Smooth muscle cell (in vitro differentiated cells): ENCODE measurements at regions not wholly inside any gene's neighbourhood (a gene's known extent, or its start where the extent isn't known, plus 50 kb on each side); places are given as distances from the start of the nearest gene placed in this dataset.

Source experiments
- DNase-seq: peaks from one replicate; lab custom pipeline; 2025; ENCODE audit not compliant: unreplicated experiment; lab: John Stamatoyannopoulos, UW
- H2AFZ ChIP-seq: fragments of 200-600 bp; sonication (generic); 2 replicates; pipeline ENCODE4 v1.6.0; 2016; ENCODE audit warnings: antibody characterized with exemption, low read depth, mild to moderate bottlenecking
- H3F3A ChIP-seq: fragments of 200-600 bp; sonication (generic); 2 replicates; pipeline ENCODE4 v1.6.0; 2017; ENCODE audit warnings: antibody characterized with exemption, low read depth
- H3K27ac ChIP-seq: fragments of 200-600 bp; sonication (generic); 2 replicates; pipeline ENCODE4 v1.5.1; 2016; ENCODE audit warnings: low read depth, mild to moderate bottlenecking
- H3K27me3 ChIP-seq: fragments of 200-600 bp; sonication (generic); 2 replicates; pipeline ENCODE4 v1.6.1; 2016; ENCODE audit warnings: low read depth, mild to moderate bottlenecking
- H3K36me3 ChIP-seq: fragments of 200-600 bp; sonication (generic); 2 replicates; pipeline ENCODE4 v1.5.1; 2016; ENCODE audit warnings: low read depth
- H3K4me1 ChIP-seq: fragments of 200-600 bp; sonication (generic); 2 replicates; pipeline ENCODE4 v1.5.1; 2016; ENCODE audit warnings: low read depth
- H3K4me2 ChIP-seq: fragments of 200-600 bp; sonication (generic); 2 replicates; pipeline ENCODE4 v1.6.0; 2016; ENCODE audit warnings: mild to moderate bottlenecking
- H3K4me3 ChIP-seq: fragments of 200-600 bp; sonication (generic); 2 replicates; pipeline ENCODE4 v1.5.1; 2016; ENCODE audit warnings: mild to moderate bottlenecking
- H3K79me2 ChIP-seq: fragments of 200-600 bp; sonication (generic); 2 replicates; pipeline ENCODE4 v1.6.0; 2016; ENCODE audit warnings: low read depth, mild to moderate bottlenecking
- H3K9ac ChIP-seq: fragments of 200-600 bp; sonication (generic); 2 replicates; pipeline ENCODE4 v1.6.0; 2016; ENCODE audit warnings: low read depth
- H3K9me3 ChIP-seq: fragments of 200-600 bp; sonication (generic); replicated peaks from 2 replicates; pipeline ENCODE4 v1.5.1; 2016; ENCODE audit warnings: low read depth
- H4K20me1 ChIP-seq: fragments of 200-600 bp; sonication (generic); 2 replicates; pipeline ENCODE4 v1.6.0; 2016; ENCODE audit warnings: low read depth
- WGBS: methylation state at CpG from one replicate; pipeline ENCODE4 v1.1.7; 2016; ENCODE audit warnings: low lambda C conversion rate; 5-methylcytosine and 5-hydroxymethylcytosine counted together
- TF ChIP-seq, protein P1 (sequence below): fragments of 200-600 bp; sonication (generic); IDR thresholded peaks from 2 replicates; pipeline ENCODE4 v1.5.1; 2017; ENCODE audit warnings: borderline replicate concordance, mild to moderate bottlenecking, antibody characterized with exemption; ENCODE audit not compliant: insufficient read depth, poor library complexity, severe bottlenecking

DNA sequence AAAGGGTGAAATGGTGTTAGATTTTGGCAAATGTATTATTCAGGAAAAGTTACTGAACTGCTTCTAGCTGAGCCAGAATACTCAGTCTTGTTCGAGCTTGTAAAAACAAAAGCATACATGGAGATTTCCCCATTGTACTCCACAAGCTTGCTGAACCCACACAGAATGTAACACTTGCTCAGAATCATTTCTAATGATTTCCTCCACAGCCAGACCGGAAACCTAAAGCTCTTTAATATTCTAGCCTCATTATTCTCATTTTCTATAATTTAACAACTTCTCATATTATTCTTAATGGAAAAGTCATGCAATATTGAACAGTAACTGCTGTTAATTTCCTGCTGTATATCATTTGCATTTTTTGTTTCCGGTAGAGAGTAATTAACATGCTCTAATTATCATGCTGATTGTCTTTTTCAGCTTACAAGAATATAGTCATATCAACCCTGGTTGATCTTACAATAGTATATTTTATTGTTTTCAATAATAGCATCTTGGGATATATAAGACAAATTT, 1387.5 kb upstream of the EYS start:
- Histone ChIP-seq H3K4me1 (no peaks in the 10 kb centered on the region), H2AFZ (no peak overlapping the region)
- 84% methylated on average over 3 of the region's 3 CpGs for whole genome bisulfite sequencing

GRCh38 chr6:67073938-67074337, 1366.9 kb upstream of the EYS start:
- Histone ChIP-seq H3K36me3 (no peaks in the 10 kb centered on the region), H3K27me3 (no peaks in the 10 kb centered on the region), H4K20me1 (no peaks in the 10 kb centered on the region), H3K4me1 (no peaks in the 10 kb centered on the region), H3K27ac (no peak overlapping the region), H3F3A (no peaks in the 10 kb centered on the region), H3K79me2 (no peaks in the 10 kb centered on the region), H3K9ac (no peak overlapping the region), H3K4me2 (no peak overlapping the region), H2AFZ (no peak overlapping the region), H3K4me3 (no peak overlapping the region), H3K9me3 (no peaks in the 10 kb centered on the region)
- 65% methylated on average over 3 of the region's 3 CpGs for WGBS
- no peak for DNase-seq
- TF ChIP-seq, protein P1, sequence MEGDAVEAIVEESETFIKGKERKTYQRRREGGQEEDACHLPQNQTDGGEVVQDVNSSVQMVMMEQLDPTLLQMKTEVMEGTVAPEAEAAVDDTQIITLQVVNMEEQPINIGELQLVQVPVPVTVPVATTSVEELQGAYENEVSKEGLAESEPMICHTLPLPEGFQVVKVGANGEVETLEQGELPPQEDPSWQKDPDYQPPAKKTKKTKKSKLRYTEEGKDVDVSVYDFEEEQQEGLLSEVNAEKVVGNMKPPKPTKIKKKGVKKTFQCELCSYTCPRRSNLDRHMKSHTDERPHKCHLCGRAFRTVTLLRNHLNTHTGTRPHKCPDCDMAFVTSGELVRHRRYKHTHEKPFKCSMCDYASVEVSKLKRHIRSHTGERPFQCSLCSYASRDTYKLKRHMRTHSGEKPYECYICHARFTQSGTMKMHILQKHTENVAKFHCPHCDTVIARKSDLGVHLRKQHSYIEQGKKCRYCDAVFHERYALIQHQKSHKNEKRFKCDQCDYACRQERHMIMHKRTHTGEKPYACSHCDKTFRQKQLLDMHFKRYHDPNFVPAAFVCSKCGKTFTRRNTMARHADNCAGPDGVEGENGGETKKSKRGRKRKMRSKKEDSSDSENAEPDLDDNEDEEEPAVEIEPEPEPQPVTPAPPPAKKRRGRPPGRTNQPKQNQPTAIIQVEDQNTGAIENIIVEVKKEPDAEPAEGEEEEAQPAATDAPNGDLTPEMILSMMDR = no peak

More for the DNA sequence above, 1387.5 kb upstream of the EYS start:
- Histone ChIP-seq H3F3A (no peaks in the 10 kb centered on the region), H3K4me3 (no peak overlapping the region), H3K27ac (no peak overlapping the region), H3K27me3 (no peaks in the 10 kb centered on the region), H3K9ac (no peak overlapping the region), H3K79me2 (no peaks in the 10 kb centered on the region), H3K4me2 (no peak overlapping the region), H3K9me3 (no peaks in the 10 kb centered on the region), H3K36me3 (no peaks in the 10 kb centered on the region), H4K20me1 (no peaks in the 10 kb centered on the region)
- TF ChIP-seq, protein P1 = no peak
- DNase-seq = no peak

GRCh38 chr6:67068781-67069180, 1361.8 kb upstream of the EYS start:
- H3K4me1 ChIP-seq = no peaks in the 10 kb centered on the region
- DNase-seq = no peak
- H3K9ac ChIP-seq = no peak overlapping the region
- no peak overlapping the region for H2AFZ ChIP-seq
- no peaks in the 10 kb centered on the region for H3K79me2 ChIP-seq
- no peaks in the 10 kb centered on the region for H3K36me3 ChIP-seq
- 90% methylated on average over 2 of the region's 2 CpGs for WGBS
- no peak overlapping the region for H3K27ac ChIP-seq
- H3K4me2 ChIP-seq = no peak overlapping the region
- no peak overlapping the region for H3K4me3 ChIP-seq
- no peaks in the 10 kb centered on the region for H3K9me3 ChIP-seq
- H4K20me1 ChIP-seq = no peaks in the 10 kb centered on the region
- TF ChIP-seq, protein P1 = no peak
- no peaks in the 10 kb centered on the region for H3F3A ChIP-seq
- no peaks in the 10 kb centered on the region for H3K27me3 ChIP-seq

DNA sequence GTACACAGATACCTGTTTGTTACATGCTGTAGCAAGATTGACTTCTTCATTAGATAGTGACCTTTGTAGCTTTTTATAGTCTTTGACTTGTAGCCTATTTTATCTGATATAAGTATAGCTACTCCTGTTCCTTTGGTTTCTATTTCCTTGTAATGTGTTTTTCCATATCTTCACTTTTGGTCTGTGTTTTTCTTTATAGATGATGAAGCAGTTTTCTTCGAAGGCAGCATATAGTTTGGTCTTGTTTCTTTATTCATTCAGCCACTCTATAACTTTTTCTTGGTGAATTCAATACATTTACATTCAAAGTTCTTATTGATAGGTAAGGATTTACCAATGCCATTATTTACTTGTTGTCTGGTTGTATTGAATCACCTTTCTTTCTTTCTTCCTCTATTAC, 1357.3 kb upstream of the EYS start:
- Histone ChIP-seq H4K20me1 (no peaks in the 10 kb centered on the region), H3F3A (no peaks in the 10 kb centered on the region), H3K4me1 (no peaks in the 10 kb centered on the region), H3K79me2 (no peaks in the 10 kb centered on the region), H3K9ac (no peak overlapping the region), H3K4me2 (no peak overlapping the region), H2AFZ (no peak overlapping the region), H3K36me3 (no peaks in the 10 kb centered on the region), H3K9me3 (no peaks in the 10 kb centered on the region), H3K4me3 (no peak overlapping the region), H3K27me3 (no peaks in the 10 kb centered on the region), H3K27ac (no peak overlapping the region)
- WGBS = 89% methylated on average over 1 of the region's 1 CpG
- DNase-seq = no peak
- TF ChIP-seq, protein P1 = no peak
